Stimulated activated CD8-positive, alpha-beta memory T cell treated with anti-CD3 and anti-CD28 coated beads, Interleukin-4, amount 100 ng/mL, for 4 hours (primary cell): ENCODE measurements at regions not wholly inside any gene's neighbourhood (a gene's known extent, or its start where the extent isn't known, plus 50 kb on each side); places are given as distances from the start of the nearest gene placed in this dataset.

Source experiments
- DNase-seq, 2 donors: peaks; one replicate each; pipeline ENCODE4 v3.0.0-alpha.2; 2020; ENCODE audit warnings: low read depth in 2 of 2, low spot score in 1 of 2

DNA sequence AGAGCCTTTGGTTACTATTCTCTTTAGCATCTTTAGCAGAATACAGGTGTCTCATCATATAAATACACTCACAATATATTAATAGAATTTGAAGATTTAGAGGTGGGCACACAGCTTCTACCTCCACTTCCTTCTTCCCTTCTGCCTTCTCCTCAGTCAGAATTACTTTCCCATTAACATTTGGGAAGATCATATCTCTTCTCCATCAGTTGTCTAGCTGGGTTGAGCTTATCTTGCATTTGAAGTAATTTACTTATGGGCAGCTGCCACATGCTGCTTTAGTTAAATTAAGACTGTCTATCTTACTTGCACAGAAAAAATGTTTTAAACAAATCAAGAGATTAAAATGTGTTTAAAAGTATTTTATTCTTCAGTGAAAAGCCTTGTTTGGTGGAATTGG lies 110.1 kb upstream of the ASIC2 start:
- DNase-seq = no peak

DNA sequence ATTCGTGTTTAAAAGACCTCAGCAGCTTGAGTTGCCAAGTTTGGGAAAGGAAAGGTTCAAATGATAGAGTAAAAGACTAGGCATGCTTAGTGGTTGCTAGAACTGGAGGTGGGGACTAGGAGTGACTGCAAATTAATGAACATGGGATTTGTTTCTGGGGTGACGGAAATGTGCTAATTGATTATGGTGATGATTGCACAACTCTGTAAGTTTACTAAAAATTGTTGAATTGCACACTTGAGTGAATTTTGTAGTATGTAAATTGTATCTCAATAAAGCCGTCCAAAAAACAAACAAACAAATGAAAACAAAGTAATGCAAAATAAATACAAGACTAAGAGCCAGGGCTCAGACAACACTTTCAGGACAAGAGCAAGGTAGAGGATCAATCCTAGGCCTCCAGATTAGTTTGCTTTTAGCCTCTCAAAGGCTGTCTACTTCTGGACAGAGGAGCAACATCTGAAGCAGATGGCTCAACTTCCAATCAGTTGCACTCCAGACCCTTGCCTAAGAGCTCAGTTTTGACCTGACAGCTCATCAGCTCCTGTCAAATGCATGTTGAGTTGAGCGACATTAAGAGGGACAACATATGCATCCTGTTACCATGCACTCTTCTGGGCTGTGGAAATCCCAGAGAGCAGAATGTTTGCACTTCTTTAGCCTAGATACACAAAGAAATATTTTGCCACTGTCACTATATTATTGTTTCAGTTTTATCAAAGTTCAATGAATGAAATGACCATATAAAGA lies 111.2 kb upstream of the ASIC2 start:
- no peak for DNase-seq

DNA sequence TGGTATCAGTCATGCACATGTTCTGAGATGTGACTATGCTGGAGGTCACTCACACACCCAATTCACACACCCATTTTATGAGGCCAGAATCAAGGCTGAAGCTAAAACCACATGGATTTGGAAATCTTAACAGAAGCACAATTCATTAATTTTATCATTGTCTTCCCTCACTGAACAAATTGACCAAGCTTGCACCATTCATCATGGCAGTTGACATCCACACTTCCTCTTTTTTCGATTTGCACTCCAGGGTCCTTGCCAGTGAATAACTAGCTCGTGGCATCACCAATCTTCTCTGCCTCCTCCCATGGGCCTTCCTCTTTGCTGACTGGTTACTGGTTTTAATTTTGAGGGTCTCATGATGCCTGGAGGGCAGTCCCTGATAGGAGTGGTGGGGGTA lies 123.0 kb upstream of the ASIC2 start:
- no peak for DNase-seq

DNA sequence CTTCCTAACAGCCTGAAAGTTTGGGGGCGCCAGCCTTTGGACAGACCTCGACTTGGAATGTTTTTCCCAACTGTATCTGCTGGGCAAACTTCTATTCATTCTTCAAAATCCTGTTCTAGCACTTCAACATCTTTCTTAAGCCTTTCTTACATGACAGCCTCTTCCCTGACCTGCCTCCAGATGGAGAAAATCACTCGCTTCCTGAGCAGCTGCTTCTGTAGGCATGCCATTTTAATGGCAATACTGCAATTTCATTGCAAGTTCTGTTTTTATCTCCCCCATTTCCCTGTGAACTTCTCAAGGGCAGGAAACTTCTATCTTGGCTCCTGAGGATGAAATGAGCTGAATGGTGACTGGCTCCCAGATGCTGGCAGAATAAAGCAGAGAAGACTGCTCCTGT lies 128.8 kb upstream of the ASIC2 start:
- DNase-seq = no peak

DNA sequence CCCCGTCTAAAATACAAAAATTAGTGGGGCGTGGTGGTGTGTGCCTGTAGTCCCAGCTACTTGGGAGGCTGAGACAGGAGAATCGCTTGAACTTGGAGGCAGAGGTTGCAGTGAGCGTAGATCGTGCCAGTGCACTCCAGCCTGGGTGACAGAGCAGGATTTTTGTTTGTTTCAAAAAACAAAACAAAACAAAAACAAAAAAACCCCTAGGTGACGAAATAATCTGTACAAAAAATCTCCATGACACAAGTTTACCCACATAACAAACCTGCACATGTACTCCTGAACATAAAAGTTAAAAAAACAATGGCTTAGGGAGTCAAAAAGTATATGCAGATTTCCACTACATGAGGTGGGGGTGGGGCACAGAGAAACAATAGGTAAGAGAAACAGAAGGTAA lies 140.5 kb upstream of the ASIC2 start:
- DNase-seq = no peak

DNA sequence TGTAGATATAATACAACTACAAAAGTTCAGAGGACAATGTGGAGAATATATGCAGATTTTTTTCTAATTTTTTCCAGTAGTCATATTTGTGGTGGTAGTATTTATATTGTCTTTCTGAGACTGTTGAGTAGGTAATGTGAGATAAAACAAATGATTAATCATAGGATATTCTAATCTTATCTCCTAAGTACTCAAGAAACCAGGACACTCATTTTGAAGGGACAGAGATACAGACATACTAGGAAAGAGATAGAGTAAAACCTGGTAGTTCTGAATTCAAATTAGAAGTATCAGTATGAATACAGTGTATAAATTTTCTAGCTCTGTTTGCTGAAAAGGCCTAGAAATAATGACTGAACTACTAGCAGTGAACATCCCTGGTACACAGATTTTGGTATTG lies 141.7 kb upstream of the ASIC2 start:
- no peak for DNase-seq

DNA sequence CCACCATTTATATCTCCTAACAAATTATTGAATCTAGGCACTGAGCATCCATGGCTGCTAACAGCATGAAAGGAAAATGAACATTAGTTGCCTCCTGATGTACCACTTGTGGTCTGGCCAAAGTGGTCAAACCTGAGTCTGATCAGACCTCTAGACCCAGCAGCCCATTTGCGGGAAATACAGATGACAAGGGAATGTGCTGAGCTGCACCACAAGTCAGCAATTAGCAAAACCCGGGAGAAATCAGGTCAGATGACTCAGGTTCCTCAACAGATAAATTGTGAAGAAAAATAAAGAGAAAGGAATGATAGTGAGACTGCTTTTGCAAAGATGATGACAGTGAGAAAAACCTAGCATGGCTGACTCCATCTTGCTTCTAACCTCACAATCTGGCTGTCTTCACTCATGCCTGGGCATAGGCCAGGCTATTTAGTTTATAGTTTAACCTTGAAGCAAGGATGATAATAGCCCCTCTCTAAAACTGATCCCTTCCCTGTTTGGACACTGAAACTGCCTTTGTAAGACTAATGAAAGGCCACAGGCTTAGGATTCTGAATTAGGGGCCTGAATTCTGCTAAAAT lies 142.7 kb upstream of the ASIC2 start:
- no peak for DNase-seq

DNA sequence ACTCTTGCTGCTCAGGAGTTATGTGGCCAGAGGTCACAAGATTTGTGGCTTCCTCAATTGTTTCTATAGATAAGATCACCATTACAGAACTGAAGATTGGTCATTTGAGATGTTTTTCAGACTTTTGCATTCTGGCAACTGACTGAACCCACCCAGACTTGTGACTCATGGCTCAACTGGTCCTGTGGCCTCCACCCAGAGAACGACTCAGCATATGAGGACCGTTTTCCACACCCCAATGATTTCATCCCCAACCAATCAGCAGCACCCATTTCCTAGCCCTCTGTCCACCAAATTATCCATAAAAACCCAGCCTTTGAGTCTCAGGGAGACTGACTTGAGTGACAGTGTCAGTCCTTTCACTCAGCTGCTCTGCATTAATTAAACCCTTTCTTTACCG lies 143.2 kb upstream of the ASIC2 start:
- no peak for DNase-seq

DNA sequence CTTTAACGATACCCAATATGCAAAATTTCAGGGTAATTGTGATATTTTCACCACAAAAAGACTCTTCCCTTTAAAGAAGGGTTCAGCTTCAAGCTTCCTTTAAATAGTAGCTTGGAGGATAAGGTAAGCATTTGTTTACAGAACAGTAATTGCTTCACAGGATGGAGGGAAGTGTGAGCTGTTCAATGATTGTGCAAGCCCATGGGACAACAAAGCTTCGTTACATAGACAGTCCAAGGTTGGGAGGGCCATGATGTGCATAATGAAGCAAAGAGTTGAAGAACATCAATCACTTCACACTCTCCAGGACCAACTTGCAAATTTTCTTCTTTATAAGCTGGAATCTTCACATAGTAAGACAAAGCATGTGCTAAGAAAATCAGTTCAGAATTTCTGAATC lies 145.0 kb upstream of the ASIC2 start:
- no peak for DNase-seq

DNA sequence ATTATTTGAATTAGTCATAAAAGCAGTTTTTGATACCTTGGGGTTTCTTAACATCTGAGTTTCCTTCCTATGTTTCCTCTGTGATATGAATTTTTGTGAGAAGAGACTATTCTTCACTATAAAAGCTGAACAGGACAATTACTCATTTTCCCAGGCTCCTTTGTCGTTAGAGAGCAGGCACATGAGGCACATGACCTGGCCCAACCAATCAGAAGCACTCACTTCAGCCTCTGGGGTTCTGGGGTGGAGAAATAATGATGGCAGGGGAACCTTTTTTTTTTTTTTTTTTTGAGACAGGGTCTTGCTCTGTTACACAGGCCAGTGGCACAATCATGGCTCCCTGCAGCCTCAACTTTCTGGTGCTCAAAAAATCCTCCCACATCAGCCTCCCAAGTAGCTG lies 145.5 kb upstream of the ASIC2 start:
- no peak for DNase-seq

DNA sequence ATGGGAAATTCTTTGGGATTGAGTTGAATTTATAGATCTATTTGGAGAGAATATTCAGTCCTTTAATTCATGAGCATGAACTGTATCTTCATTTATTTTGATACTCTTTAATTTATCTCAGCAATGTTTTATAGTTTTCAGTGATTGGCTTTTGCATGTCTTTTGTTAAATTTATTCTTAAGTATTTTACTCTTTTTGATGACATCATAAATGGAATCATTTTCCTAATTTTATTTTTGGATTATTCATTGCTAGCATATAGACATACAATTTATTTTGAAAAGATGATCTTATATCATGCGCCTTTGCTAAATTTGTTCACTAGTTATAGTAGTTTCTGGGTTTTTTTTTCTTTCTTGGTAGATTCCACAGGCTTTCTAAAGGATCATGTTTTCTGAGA lies 149.2 kb upstream of the ASIC2 start:
- no peak for DNase-seq

DNA sequence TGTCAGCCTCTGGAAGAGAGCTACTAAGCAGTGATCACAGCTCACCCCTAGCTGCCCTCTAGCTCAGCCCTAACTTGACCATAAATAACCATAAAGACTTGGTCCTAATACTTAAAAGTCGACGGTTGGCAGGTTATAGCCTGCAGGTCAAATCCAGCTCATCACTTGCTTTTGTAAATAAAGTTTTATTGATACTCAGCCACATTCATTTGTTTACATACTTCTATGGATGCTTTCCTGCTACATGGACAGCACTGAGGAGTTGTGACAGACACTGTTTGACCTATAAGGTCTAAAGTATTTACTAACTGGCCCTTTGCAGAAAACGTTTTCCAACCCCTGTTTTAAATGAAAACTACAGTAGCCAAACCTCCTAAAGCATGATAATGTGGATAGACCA lies 151.6 kb upstream of the ASIC2 start:
- DNase-seq = no peak

DNA sequence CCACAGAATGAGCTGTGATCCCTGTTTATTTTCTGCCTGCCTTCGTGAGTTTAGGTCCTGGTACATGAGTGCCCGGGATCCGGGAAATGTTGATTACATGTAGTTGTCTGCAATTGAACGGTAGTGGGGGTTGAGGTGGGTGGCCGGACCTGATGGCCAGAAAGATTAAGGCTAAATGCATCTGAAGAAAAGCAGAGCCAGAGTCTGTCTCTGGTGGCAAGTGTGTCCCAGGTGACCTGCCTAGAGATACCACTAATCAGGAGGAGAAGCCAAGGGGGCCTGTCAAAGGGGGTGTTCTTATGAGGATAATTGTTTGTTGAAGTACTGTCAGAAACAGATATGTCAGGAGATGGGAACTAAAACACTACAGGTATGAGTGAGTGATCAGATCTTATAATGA lies 154.0 kb upstream of the ASIC2 start:
- DNase-seq = no peak

DNA sequence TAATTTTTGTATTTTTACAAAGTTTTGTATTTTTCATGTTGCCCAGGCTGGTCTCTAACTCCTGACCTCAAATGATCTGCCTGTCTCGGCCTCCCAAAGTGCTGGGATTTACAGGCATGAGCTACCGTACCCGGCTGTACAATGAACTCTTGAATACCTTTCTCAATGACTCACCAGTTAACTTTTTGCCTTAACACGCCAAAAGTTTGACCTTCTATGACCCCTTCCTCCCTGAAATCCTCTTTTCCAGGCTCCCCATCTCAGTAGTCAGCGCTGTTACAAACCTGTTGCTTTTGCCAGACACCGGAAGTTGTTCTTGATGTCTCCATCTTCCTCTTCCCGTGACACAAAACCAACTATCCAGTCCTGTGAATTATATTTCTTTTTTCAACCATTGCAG lies 158.1 kb upstream of the ASIC2 start:
- no peak for DNase-seq

DNA sequence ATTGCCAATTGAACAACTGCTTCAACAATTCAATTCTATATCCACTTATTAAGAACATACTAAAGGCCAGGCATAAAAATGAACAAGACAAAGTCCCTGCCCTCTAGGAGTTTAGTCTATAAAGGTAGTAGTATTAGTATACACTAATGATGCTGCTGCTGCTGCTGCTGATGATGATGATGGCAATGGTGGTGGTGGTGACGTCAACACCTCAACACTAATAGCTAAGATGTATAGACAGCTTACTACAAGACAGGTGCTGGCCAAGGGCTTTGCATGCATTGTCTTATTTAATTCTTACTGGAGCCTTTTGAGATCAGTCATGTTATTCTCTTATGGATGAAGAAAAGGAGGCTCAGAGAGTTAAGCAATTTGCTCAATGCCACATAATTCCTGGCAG lies 164.4 kb upstream of the ASIC2 start:
- no peak for DNase-seq

DNA sequence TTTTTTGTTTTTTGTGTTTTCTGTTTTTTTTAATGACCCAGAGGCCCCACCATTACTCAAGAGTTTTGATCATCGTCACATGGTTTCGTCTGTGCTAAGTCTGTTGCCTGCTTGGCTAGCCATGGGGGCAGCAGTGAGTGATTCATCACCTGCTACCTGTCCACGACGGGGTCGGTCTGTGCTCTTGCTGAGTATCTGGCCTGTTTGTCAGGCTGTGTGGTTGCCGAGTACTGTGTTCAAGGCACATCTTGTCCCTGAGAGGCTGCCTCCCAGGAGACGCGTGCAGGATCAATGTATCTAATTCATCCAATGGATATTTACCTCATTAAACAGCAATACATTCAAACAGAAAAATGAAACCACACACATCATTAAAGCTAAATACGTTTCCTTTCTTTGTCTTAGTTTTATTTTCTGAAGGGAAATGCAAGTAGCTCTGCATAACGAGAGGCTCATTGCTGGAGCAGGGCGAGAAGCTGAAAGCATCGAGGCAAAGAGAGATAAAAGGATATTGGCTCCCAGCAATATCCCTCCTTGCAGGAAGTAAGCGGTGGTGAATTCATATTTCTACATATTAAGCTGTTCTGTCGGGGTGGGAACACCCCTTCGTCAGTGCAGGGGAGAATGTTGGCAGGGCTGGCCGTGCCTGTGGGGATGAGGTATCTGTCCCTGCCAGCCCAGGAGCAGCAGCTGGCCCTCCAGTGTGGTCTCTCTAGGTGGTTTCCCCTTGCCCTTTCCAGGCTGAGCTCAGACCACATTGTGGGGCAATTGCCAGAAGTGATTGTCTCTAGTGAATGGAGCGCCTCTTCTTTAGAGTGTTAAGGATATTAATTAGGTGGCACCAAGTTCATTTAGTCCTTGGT lies 166.2 kb upstream of the ASIC2 start:
- no peak for DNase-seq

DNA sequence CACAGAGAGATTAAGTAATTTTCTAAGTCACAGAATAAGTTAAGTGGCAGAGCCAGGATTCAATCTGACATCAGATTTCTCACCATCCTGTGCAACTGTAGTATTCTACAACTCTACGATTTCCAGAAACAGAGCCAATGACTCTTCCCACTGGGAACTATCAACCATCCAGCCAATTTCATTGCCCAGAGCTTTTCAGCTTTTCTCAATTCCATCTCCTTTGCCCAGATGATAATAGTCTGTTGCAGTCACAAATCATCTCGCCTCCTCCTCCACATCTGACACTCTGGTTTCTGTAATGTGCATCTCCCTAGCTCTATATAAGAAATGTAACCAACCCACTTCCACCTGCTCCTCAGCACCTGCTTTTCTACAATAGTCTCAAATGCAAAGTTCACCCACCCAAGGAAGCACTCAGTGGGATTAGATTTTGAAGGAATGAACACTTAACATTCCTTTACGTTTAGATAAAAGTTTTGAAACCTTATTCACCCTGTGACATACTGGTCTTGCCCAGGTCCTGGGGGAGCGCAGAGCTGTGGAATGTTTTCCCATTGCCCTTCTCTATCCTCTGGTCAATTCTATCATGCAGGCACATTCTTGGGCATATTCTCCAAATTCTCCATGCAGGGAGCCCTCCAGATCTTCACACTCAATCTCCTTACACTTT lies 167.8 kb upstream of the ASIC2 start:
- no peak for DNase-seq

DNA sequence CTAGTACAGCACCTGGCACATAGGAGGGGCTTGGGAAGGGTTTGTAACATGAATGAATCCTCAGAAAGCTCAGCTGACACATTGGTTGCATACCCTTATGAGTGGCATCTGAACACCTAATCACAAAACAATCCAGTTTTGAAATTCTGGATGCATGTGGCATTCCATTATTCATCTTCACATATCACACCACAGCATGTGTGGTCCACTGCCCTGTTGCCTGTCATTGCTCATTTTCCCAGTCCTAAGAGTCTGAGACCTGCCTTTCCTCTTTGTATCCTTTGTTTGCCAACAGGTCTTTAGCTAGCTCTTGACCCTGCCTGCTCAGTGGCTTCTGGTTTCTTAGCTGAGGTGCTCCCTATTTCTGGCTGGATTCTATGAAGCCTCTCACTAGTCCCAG lies 170.8 kb upstream of the ASIC2 start:
- DNase-seq = no peak

DNA sequence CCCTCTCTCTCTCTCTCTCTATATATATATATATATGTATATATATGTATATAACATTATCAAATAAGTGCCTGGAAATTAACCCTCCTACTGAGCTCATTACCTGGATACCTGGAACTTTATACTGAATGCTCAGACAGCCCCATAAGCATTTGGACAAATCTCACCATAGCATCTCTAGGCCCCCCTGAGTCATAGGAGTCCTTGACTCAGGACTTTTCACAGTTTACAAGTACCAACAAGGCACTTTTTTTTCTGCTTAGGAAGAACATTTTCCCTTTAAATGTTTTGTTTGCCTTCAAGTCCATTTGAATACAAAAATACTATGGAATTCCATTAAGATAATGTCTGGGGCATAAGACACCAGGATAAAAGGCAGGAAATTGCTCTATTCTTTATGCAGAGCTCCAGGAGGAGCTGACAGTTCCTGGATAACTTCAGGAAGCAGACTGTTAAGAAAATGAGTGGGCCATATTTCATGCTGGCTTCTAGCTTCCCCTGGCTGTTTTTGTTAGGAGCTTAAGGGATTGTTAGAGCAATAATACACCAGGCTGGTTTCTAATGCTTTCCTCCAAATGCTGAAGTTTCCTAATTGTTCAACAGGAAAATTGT lies 171.7 kb upstream of the ASIC2 start:
- no peak for DNase-seq

DNA sequence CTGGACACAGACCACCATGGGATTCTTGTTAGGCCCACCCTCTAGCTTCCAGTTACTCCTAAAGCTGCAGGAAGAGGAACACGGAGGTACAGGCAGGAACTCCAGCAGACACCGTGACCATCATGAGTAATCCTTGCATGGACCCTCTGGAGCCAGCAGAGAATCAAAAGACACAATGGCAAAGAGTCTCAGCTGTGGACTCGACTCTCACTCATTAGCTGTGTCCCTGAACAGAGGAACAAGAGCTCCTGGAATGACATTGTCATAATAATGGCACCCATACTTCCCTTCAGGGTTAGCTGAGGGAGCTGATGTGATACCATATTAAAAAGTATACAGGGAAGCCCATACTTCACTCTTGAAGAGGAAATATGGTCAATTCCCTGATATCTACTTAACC lies 176.3 kb upstream of the ASIC2 start:
- DNase-seq = no peak

DNA sequence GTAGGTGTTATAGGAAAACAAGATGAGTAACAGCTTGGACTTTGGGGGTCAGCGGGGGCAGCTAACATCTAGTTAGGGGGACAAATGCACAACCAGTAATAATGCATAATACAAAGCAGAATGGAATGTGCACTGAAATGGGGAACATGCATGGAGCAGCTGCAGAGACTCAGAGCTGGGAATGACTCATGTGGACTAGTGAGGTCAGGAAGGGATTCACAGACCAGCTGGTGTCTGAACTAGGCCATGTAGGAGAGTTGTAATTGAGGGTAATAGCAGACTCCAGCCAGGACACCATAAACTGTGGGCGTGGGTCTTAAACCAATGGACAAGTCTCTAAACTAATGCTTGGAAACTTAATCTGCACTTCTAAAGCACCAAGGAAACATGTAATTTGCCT lies 176.8 kb upstream of the ASIC2 start:
- DNase-seq = no peak
